GM21360 (cell line): ENCODE measurements at regions not wholly inside any gene's neighbourhood (a gene's known extent, or its start where the extent isn't known, plus 50 kb on each side); places are given as distances from the start of the nearest gene placed in this dataset.

ENCODE experiments used
- ATAC-seq: cut with Tn5 transposase; IDR thresholded peaks from one replicate; pipeline ENCODE4 v1.9.1; 2021; ENCODE audit warnings: mild to moderate bottlenecking, moderate library complexity; ENCODE audit not compliant: unreplicated experiment

- peak; percentile 81 for ATAC-seq
Observed at GRCh38 chr6:11366183-11366933, 133.9 kb upstream of the NEDD9 start.

GRCh38 chr6:11364971-11365397 is 132.5 kb upstream of the NEDD9 start:
- ATAC-seq, result no peak

DNA sequence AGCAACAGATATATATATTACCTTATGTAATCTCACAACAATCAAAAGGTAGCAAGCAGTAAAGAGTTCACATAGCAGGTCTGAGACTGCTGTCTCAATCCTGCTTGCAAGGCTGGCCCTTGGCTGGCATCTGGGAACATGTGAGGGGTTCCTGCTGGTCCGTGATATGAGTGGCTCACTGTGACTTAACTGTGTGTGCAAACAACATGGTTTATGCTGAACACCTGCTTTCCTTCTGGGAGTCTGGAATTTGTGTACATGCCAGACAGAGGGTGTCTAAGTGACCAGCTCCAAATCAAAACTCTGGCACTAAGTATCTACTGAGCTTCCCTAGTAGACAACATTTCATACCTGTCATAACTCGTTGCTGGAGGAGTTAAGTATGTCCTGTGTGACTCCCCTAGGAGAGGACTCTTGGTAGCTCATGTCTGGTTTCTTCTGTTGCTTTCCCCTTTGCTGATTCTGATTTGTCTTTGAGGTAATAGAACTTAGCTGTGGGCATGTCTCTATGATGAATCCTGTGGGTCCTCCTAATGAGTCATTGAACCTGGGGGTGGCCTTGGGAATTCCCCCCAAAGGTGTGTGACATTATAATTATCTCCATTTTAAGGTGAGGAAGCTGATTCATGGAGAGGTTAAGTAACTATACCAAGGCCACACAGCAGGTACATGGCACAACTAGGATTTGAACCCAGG is 131.6 kb upstream of the NEDD9 start:
- no peak for ATAC-seq

DNA sequence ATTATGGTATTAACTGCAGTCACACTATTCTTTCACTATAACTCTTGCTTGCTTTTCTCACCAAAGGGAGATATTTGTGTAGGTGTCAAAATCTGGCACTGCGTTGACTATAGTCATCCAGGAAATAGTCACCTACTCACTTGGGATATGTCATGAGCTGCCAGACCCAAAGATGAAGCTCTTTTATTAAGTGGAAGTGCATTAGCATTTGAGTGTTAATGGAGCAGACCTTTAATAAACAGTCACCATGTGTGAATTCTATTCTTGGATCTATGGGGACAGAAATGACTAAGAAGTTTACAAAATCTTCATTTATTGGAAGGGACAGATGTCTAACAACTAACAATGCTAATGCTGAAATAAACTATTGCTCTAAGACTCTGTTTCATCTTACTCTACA is 130.1 kb upstream of the NEDD9 start:
- ATAC-seq, result no peak

DNA sequence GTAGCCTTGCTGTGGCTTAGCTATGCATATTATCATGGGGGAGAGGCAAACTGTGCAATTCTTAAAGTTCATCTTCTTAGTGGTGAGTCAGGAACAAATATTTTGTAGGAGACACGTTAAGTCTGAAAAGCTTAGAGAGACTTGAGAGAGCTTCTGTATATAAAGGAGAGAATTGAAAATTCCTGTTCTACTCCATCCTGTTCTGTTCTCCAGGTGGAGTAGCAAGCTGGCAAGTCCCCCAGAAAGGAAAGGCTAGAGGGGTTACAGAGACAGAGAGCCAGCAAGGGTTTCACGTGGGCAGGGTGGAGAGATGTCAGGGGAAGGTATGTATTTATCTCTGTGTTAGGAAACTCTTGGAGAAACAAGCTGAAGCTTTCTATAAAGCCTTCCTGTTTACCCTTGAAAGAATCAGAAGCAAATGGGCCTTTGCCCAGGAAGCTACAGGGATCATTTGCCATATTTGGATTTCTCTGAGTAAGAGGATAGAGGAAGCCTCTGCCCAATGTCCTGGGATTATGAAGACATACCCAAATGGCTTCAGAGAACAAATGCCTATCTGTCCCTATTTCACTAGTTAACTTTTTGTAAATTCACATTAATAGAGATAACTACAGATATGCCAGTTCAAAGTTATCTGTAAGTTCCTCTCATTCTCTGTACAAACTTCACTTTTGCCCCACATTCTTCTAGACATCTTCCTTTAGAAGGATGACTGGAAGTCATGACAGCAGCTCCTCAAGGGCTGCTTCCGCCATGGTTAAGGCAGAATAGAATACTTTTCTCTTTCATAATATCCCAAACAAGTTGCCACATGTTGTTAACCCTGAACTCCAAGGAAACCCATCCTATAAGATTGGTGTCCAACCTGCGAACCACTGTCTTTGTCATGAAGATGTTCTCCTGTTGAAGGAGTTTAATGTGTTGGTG is 126.7 kb upstream of the NEDD9 start:
- no peak for ATAC-seq

- no peak for ATAC-seq
Observed at GRCh38 chr6:11357285-11357684, 124.8 kb upstream of the NEDD9 start.

- ATAC-seq, result no peak
Observed at GRCh38 chr6:11356404-11357155, 124.1 kb upstream of the NEDD9 start.

- peak; percentile 66 for ATAC-seq
Observed at GRCh38 chr6:11353921-11354389, 121.5 kb upstream of the NEDD9 start.

DNA sequence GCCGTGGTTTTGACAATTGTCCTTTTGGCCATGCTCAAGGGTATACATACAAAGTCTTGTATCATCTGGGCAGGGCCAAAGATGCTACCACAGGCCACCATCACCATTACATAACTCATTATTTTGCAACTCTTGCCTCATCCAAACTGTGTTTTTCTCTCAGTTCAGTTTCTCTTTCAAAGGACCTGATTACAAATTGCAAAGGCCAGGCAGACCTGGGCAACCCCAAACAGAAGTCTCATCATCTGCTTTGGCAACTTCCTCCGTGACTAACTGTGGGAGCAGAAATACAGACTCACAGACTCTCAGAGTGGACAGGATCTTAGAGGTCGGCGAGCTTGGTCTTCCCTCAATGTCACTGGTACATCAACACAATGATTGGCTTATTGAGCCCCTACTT is 117.8 kb upstream of the NEDD9 start:
- ATAC-seq, result no peak

- no peak for ATAC-seq
Observed at GRCh38 chr6:11349880-11350279, 117.4 kb upstream of the NEDD9 start.

DNA sequence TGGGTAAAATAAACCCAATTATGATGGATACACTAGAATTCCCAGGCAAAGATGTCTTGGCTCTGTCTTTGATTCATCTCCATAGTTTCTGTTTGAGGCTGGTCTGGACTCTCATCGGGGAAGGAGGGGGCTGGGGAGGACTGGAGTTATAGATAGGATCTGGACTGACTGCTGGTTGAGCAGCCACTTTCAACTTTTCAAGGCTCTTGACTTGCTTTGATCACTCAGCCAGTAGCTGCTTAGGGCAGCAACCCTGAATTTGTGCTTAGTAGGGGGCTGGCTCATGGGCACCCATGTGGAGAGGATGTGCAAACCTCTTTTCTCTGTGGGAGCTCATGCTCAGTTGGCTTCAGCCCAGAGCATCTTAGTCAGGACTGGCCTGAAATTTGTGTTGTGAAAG is 114.0 kb upstream of the NEDD9 start:
- ATAC-seq, result peak; percentile 75

- ATAC-seq, result no peak
Observed at GRCh38 chr6:11345536-11345935, 113.1 kb upstream of the NEDD9 start.

DNA sequence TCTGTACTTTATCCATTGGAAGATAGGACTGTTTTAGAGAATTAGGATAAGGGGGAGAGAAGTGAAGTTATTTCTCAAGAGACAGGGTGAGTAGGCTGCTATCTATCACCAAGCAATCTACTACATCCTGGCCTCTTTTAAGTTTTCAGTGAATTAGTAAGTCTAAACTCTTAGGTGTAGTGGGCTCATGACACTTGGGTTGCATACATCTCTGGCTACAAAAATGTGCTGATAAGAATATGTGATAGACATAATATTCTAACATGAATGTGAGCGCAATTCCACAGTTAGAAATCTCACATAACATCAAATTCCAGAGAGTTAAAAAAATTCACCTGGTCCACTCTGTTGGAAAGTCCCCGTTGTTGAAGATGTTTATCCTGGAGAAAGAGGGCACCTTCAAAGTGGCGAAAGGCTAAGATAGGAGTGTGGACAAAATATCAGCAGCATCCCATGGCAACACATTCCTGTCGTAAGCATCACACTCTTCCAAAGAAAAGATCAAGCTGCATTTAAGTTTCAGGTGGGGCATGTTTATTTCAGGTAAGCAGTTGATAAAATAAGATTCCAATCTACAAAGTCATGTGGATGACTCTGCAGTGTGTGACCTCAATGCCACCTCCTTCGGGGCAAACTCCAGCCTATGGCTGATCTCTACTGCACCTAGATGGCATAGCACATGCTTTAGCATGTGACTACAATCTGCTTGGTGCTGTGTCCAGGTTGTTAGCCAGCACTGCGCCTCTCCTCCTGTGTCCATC is 111.7 kb upstream of the NEDD9 start:
- ATAC-seq, result no peak

DNA sequence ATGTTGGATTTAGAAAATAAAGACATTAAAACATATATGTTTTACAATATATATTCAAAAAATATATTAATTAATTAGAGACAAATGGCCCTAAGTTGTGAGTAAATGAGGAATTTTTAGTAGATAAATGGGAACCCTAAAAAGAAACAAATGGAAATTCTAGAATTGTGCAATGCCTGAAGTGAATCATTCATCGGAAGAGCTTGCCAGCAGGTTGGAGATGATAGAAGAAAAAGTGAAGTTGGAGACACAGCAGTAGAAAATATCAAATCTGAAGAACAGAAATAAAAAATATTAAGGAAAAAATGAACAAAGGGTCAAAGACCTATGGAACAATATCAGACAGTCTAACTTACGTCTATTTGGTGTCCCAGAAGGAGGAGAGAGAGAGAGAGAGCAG is 109.4 kb upstream of the NEDD9 start:
- no peak for ATAC-seq

DNA sequence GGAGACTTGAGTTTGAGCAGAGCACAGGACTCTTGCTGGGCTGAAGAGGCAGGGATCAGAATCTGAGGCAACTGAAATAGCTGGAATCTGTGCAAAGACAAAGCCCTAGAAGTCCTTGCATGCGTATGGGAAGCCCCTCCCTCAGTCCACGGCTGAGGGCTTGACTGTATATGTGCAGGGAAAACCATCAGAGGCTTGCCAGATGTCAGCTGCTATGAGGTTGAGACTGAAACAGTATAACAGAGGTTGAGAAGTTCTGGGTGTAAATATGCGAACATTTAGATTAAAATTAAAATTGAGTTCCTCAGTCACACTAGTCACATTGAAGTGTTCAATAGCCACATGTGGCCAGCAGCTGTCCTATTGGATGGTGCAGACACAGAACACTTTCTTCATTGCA is 108.8 kb upstream of the NEDD9 start:
- ATAC-seq, result no peak

DNA sequence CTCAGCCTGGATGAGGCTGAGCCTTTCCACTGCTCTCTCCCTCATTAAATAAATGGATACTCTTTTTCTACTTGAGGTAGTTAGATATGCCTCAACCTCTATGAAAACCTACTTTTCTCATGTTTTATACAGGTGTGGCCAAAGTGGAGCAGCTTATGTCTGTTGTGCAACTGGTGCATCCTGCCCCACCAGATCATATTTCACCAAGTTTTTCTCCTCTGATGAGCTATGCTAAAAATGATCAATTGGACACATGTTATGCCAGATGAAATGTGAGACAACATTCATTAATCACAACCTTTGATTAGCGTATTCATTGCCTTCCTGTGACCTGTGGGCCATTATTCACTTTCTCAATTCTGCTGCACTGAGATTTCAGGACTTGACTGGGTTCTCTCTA is 106.9 kb upstream of the NEDD9 start:
- ATAC-seq, result no peak

DNA sequence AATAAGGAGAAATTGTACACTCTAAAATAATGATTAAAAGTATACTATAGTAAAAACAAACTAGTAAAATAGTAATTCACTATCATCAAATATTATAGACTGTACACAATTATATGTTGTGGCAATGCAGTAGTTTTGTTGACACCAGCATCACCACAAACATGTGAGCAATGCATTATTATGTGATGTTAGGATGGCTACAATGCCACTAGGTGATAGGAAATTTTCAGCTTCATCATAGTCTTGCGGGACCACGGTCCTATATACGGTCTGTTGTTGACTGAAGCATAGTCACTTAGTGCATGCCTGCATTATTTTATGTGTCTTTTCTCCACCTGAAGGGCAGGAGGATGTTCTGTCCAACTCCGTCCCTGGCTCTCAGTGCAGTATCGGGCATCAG is 104.8 kb upstream of the NEDD9 start:
- ATAC-seq, result no peak

- ATAC-seq, result no peak
Observed at GRCh38 chr6:11335826-11336225, 103.4 kb upstream of the NEDD9 start.

GRCh38 chr6:11333132-11333849 is 100.8 kb upstream of the NEDD9 start:
- ATAC-seq, result no peak
